Posterior vena cava (tissue), 2 donors: ENCODE measurements at regions not wholly inside any gene's neighbourhood (a gene's known extent, or its start where the extent isn't known, plus 50 kb on each side); places are given as distances from the start of the nearest gene placed in this dataset.
"Not testable (repeated sequence)": the region's sequence is repeated elsewhere in the genome, so short reads cannot be mapped to it uniquely, and the experiment has no call there.

ENCODE experiments used
- DNase-seq: peaks from one replicate; pipeline ENCODE4 v3.0.0-alpha.2; 2020; ENCODE audit warnings: low spot score
- intact Hi-C, 2 donors: fragments of 100-400 bp; cut with DNase I; formaldehyde crosslinking; loops; one replicate each; pipeline versions ENCODE4 v1.14.1 to v1.14.2; 2022 to 2023
- donor health status: DM: yes; HTN: yes; CAD: no.
- donor health status: DM: yes; HTN: yes; CAD: no.

DNA sequence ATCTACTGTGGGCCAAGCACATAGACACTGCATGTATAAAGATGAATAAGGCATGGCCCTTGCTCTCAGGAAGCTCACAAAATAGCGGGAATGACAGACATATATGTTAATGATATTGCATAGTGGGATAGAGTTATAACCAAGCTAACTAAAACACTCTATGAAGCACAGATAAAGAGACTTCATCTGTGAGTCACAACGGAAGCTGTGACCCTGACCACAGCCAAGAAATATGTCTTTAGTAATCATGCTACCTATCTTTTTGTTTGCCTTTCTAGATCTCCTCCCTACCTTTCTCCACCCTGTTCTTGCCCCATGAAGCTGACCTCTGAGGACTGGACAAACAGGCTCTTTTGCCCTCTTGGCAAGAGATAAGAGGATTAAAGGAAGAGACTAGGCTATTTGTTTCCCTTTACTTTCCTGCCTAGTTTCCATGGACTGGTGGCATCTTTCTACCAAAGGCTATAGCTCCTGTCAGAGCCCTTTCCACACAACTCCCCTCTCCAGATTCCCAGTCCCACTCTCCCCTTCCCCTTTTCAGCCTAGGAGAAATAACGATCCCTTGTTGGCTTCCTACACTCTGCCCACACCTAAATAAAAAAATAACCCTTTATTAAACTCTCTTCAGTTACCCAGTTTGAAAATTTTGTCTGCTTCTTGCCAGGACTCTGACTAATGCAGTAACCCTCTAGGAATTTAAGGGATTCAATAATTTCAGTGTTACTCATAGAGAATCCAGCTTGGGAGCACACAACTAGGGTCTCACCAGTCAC is 504.9 kb upstream of the MARCKS start:
- DNase-seq: no peak
- intact Hi-C loops: no loop called here

DNA sequence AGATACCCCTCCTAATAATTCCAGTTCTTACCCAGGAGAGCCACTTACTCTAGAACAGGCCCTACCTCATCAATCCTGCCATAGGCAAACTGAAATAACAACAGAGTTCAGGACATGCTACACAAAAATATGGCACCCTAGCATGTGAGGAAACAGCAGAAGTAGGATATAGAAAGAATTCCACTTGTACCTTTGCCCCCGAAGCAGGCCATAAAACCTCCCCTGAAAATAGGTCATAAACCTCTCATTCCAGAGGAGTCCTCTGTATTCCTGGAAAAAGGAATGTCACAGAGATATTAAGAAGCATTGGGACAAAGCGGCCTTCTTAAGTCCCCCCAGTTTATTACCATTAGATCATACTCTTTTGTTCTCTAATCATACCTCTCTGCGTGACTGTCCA is 504.3 kb upstream of the MARCKS start:
- DNase-seq: no peak
- intact Hi-C loops: no loop called here

DNA sequence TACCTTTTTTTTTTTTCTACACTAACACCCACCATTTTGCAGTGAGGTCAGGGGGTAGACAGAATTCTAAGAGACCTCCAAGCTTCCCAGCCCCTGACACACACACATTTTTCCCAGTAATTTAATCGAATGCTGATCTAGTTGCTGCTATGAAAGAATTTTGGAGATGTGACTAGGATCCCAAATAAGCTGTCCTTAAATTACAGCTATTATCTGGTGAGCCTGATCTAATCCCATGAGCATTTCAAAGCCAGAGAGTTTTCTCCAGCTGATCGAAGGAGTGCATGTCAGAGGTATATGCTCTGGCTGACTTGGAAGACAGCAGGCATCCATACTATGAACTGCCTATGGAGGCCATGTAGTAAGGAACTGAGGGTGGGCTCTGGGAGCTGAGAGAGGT is 503.8 kb upstream of the MARCKS start:
- intact Hi-C loops: no loop called here
- DNase-seq: no peak

DNA sequence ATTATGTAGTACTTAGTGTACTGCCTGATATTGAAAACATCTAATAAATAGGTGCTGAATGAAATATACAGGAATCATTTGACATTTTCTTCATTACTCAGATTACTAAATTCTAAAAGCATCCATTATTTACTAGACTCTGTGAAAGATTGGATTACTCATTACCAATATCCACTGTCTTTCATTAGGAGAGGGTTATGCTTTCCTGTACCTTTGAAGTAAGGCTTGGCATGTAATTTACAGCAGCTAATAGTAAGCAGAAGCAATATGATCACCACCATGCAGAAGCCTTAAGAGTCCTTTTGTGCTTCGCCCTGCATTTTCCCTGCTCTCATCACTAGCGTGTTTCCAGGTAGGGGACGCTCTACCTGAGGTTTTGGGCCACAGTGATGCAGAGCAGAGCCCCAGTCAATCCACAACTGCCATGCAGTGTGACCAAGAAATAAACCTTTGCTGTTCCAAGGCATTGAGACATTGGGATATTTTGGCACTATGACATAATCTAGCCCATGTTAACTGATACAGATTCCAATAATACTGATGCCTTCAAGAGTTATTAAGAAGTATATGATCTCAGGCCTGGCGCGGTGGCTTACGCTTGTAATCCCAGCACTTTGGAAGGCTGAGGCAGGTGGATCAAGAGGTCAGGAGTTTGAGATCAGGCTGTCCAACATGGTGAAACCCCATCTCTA is 502.8 kb upstream of the MARCKS start:
- intact Hi-C loops: no loop called here
- DNase-seq: no peak

DNA sequence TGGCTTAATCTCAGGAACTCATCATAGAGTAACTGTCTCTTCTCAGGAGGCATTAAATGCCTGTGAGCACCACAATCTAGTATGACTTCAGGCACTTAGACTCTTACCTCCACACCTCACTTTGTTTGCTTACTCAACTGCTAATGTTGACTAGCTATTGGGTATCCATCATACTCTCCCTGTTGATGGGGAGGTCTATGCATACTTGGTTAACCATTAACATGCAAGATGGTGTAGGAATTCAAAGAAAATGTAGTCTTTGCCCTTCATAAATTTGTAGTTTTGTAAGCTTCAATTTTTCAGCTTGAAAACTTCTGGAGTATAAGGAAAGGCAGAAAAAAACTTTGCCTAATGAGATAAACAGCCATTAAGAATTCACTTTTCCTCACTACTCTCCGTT is 501.0 kb upstream of the MARCKS start:
- intact Hi-C loops: no loop called here
- no peak for DNase-seq

DNA sequence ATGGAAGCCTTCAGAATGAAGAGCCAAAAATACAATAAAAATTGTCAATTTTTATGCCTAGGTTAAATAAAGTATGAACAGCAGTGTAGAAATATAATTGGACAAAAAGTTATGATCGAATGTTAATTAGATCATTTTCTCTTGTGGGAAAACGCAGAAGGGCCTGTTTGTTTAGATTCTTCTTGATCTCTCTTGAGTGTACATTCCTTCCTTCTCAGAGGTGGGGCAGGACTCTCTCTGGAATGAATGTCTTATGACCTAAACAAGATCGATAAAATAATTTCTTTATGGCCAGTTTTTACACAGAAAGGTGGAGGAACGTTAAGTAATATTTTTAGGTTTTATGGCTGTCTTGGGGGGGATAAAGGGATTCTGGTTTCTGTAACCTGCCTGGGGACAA is 500.1 kb upstream of the MARCKS start:
- DNase-seq: no peak
- intact Hi-C loops: no loop called here

DNA sequence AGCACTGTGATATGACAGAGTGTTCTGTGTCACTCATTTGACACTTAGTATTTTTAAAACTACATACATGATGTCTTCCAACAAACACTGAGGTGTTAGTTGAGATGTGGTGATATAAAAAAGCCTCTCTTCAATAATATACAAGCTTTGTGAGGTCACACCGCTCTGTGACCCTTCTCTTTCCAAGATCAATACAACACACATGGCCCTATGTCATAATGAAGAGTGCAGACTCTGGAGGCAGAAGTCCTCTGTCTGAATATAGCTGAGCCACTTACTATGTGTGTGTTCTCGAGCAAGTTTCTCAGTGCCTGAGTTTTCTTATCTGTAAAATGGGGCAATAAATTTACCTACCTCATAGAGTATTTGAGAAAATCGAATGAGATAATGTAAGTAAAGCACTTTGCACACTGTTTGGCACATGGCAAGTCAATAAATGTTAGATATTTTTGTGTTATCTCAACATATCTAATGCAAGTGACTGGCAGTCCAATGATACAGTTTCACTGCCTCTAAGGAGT is 499.0 kb upstream of the MARCKS start:
- DNase-seq: no peak
- intact Hi-C loops: no loop called here

DNA sequence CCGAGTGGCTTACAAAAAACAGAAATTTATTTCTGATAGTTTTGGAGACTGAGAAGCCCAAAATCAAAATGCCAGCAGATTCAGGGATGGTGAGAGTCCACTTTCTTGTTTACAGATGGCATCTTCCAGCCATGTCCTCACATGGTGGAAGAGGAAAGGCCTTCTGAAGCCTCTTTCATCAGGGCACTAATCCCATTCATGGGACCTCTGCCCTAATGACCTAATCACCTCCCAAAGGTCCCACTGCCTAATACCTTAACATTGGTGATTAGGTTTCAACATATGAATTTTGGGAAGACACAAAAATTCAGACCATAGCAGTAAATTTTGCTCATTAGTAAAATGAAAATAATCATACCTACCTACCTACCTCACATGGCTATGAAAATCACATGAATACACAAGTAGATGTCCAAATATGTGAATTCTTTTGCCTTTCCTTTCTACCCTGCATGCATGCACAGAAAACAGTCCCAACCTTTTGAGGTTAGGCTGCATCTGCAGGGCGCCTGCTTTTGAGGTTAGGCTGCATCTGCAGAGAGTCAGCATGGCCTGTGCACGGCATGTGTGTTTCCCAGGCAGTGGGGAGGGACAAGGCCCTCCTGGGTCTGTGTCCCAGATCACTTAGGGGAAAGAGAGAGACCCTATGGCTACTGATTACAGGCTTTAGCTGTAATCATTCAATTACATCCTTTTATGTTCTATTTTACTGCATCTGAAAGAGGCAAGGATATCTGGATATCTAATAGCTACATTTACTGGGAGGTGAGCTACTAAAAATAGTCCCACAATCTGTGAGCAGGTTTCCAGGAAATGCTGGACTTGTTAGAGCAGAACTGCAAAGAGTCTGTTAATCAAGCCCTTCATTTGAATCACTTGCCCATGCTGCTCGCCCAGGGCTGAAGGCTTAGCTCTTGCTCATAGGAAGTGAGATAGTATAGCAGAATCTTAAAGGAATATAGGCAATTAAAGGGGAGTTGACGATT is 497.7 kb upstream of the MARCKS start:
- no peak for DNase-seq
- intact Hi-C loops: no loop called here

DNA sequence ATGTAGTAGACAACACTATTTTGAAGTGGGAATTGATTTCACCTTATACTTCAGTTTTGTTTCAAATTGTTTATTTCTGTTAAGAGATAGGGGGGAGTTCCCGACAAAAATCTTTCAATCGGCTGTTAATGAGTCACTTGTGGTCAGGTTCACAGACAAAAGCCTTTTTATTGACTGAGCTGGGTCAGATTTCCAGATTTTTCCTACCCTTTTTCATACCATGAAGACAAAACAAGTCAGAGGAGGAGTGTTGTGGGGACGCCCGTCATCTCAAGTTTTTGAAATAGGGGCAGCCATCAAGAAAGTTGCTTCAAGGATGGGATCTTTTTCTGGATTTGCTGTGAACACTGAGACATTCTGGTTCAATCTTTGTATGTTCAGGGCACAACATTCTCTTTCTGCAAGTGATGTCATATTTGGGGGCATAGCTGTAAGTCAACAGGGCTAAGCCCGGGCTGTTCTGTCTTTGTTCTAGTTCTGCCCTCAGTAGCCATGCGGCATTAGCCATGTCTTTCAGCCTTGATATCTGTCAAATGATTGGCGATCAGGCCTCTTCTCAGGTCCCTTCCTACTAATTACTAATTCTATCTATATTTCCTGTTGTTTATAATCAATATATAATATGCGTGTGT is 496.0 kb upstream of the MARCKS start:
- intact Hi-C loops: no loop called here
- no peak for DNase-seq

DNA sequence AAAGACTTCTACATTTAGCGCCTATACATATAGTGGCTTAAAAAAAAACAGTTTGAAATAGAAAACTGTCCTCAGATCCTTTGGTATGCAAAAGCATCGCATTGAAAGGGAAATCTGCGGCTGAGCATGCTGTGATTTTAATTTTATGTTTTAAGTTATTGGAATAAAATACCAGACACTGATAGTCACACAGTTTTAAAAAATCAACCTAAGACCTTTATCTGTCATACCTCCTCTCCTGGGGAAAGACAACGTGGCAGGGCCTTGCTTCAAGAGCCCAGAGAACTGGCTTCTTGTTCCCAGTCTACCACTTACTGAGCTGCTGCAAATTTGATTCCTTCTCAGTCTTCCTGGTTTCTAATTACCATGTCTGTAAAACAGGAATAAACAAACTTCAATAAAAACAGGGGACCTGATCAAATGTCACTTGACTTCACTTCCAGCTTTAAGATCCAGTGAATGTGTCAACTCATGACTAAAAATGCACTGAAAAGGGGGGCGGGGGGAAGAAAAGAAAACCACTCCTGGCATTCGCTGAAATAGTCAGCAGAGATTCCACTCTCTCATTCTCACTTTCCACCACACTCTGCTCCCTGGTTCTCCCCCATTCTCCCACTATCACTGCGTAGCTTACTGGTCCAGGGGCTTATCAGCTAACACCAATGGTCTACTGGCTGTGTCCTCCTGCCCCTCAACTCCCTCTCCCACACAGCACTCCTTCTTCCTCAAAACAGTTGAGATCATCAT is 494.7 kb upstream of the MARCKS start:
- DNase-seq: no peak
- intact Hi-C loops: no loop called here

DNA sequence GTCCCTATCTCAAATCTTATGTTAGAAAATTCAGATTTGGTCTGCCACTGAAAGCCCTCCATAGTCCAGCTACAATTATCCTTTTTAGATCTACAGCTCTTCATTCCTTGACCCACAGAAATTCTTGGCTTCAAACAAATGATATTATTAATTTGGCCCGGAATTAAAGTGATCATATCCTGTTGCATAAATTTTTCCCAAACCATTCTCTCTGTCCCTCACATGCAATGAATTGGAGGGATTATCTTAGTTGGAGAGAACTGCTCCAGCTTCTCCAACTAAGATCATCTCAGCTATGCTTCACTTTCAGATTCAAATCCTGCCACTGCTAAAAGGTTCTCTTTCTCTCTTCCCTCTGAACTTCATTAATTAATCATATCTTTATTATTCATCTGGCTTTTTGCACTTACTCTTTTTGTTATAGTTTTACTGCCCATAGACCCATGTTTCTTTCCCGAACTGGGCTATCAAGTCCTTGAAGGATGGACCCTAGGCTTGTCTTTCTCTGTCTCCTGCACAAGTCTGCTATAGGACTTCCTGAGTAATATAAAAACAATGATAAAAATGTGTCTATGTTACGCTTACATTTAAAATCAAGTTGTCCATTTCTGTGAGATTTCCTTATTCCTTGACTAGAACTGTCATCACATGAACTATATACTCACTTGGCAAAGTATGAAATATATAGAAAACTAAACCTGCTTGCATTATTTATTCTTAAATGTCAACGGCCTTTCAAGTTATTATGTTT is 493.9 kb upstream of the MARCKS start:
- intact Hi-C loops: no loop called here
- no peak for DNase-seq

DNA sequence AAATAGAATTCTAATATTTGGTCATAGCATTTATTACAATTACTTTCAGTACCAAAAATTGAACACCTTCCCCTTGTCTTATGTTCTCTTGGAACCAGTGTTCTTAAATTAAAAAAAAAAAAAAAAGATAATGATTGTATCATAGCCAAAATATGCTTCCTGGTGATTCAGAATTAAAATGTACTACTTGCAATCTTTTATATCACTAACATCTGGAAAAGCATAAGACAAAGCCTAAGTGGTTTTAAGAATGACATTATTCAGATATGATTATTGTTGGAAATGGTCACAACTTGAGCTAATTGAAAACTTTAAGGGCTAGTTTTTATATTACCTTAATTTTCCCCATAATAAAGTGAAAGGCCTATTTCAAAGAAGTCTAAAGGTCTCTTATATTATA is 493.3 kb upstream of the MARCKS start:
- DNase-seq: no peak
- intact Hi-C loops: no loop called here

DNA sequence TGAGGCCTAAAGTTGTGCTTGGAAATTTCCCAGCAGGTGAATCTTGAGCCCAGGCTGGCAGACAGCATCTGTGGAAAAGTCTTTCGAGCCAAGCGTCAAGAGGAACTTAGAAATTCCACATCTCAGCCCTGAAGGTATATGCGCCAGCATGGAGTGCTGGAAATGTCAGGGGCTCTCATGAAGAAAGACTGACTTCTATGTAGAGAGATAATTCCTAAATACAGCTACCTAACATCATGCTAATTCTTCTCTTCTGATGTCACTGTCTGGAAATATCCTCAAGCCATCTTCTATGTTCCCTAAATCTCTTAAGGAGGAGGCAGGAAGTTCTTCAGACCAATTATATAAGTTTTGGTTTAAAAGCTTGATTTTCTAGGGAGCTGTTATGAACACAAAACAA is 492.4 kb upstream of the MARCKS start:
- no peak for DNase-seq
- intact Hi-C loops: no loop called here

DNA sequence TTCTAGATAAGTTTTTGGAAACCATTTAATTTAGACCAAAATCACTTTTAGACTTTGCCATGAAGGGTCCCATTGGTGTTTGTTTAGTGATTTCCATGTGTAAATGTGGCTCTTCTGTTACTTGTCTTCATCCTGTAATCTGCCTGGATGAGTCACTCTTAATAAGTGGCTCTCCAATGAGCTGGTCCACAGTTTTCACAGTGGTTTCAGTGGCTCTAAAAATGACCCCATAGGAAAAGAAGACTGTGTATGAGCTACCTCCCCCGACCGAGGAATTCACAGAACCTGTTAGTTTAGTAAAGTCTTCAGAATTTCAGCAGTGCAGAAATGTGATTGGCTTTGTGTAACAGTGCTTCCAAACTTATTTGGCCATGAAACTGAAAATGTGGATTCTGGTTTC is 492.0 kb upstream of the MARCKS start:
- intact Hi-C loops: no loop called here
- no peak for DNase-seq

DNA sequence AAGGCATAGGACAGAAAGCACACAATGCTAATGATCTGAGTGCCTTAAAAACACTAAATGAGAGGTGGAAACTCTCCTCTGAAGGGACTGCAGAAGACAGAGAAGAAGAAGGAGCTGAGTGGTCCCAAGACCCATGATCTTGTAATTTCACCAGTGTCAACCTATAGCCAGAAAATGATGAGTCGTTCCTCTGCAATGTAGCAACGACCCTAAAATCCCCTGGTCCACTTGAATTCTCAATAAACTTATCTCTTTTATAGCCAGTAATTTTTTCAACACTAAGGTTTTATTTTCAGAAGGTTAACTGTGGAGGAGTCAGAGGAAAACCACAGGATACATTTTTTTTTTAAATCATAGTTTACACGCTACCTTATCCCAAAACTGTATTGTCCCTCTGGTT is 490.6 kb upstream of the MARCKS start:
- intact Hi-C loops: no loop called here
- DNase-seq: no peak

DNA sequence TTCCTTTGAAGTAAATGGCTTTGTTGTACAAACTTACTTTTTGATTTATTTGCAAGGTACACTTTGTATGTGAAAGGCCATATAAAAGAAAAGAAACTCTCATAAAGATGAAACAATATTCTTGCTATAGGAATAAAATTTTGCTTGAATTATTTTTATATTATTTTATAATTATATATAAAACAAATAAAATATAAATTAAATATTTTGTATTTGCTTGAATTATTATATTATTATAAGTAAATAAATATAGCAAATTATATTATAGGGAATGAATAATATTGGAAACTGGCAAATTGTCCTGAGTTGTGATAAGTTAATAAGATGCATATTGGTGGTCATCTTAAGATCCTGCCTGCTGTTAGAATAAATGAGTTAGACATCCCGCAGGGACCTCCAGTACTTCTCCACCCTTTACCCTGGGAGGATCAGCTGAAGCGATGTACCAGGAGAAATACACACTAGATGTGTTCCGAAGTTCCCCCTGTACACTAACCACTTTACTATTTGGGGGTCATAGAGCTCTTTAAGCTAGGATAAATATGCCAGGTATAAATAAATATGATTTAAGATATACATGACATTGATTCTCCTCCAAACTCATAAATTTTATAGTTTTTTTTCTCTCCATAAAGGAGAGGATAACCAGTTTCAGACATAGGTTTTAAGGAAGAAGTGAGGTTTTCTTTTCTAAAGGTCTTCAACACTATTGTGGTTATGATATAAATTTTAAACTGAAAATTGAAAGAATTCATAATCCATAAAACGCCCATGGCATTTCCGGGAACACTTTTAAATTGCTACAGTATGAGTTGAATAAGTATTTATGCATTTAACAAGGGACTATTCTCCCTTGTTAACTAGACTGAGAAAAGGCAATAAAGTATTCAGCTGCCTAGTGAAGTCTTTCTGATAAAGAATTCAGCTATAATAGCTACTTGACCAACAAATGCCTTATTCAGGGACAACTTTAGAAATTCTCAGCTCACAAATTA is 486.3 kb upstream of the MARCKS start:
- intact Hi-C loops: no loop called here
- DNase-seq: no peak

DNA sequence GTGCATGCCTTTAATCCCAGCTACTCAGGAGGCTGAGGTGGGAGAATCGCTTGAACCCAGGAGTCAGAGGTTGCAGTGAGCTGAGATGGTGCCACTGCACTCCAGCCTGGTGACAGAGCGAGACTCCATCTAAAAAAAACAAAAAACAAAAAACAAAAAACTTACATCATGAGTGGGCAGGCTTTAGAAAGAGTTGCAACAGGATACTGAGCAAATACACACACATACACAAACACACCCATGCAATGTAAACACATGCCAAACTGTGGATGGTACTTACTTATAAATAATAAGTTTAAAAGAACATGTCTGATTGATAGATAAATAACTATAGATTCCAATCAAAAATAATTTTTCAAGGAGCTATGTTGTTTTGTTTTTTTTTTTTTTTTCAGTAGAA is 481.7 kb upstream of the MARCKS start:
- intact Hi-C loops, DNase-seq: not testable (repeated sequence)
